Testis (tissue), 2 donors: ENCODE measurements at regions not wholly inside any gene's neighbourhood (a gene's known extent, or its start where the extent isn't known, plus 50 kb on each side); places are given as distances from the start of the nearest gene placed in this dataset.

Experiments used
- DNase-seq: peaks from one replicate; pipeline ENCODE4 v3.0.0-alpha.2; 2019
- H3K27ac ChIP-seq, 2 donors: fragments of 200-600 bp; sonication (generic); one replicate each; pipeline ENCODE4 v1.5.1; 2019
- H3K27me3 ChIP-seq: fragments of 200-600 bp; sonication (generic); one replicate; pipeline ENCODE4 v1.5.1; 2019
- H3K36me3 ChIP-seq: fragments of 200-600 bp; sonication (generic); one replicate; pipeline ENCODE4 v1.5.1; 2017; ENCODE audit warnings: low read depth; ENCODE audit errors: missing control alignments
- H3K4me1 ChIP-seq: fragments of 200-600 bp; sonication (generic); one replicate; pipeline ENCODE4 v1.5.1; 2019
- H3K4me3 ChIP-seq, 2 donors: fragments of 200-600 bp; sonication (generic); one replicate each; pipeline ENCODE4 v1.5.1; 2017 to 2019
- H3K9me3 ChIP-seq: fragments of 200-600 bp; sonication (generic); one replicate; pipeline ENCODE4 v1.5.1; 2017
- POLR2A ChIP-seq: fragments of 450-650 bp; IDR thresholded peaks from one replicate; pipeline ENCODE4 v1.6.1; 2017; ENCODE audit warnings: antibody characterized with exemption, mild to moderate bottlenecking, moderate library complexity
- WGBS, 2 donors: methylation state at CpG; one replicate each; pipeline ENCODE4 v1.1.5; 2018; 5-methylcytosine and 5-hydroxymethylcytosine counted together
- intact Hi-C: fragments of 100-400 bp; cut with DNase I; formaldehyde crosslinking; loops from one replicate; pipeline ENCODE4 v1.15.1; 2023; ENCODE audit warnings: low total_unique reads
- TF ChIP-seq, protein P1 (sequence below), 3 experiments: fragments of 450-650 bp in 2 of 3; fragments of 200-600 bp in 1 of 3; sonication (generic) in 1 of 3; IDR thresholded peaks; one replicate each; pipeline ENCODE4 v1.5.1; 2016 to 2019; ENCODE audit warnings: antibody characterized with exemption in 3 of 3, mild to moderate bottlenecking in 2 of 3, moderate library complexity in 1 of 3

DNA sequence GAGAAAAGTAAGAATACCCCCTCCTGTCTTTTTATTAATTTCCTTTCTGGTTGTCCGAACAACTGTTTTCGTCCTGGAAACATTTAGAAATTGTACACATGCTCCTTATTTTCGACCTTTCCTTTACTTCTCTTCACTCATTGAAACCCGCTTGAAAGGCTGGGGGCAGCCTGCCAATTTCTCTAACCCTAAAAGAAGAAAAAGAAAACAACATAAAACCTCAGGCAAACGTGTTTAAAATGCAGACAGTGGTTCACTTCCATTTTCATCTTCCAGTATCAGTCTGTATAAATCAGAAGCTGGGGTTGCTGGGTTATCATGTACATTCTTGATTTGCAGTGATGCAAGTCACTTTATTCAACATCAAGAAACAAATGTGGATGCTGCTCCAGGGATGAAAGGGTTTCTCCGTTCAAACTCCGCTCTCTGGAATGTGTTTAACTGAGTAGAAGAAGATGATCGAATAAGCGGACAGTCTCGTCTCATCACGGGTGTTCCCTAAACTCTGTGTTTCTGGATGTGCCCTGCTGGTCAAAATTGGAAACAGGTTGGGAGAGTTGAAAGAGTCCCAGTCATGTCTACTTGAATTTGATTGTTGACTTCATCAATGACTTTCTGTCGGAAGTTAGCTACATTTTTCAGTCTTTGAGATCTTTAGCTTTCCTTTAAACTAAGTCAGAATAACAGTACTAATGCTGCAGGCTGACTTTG is 1042.2 kb downstream of the BCL11B start:
- Histone ChIP-seq H3K9me3 (no peaks in the 10 kb centered on the region), H3K4me3 (no peak overlapping the region), H3K27me3 (no peaks in the 10 kb centered on the region), H3K4me1 (no peaks in the 10 kb centered on the region), H3K27ac (no peak overlapping the region), H3K36me3 (no peaks in the 10 kb centered on the region)
- TF ChIP-seq, protein P1, sequence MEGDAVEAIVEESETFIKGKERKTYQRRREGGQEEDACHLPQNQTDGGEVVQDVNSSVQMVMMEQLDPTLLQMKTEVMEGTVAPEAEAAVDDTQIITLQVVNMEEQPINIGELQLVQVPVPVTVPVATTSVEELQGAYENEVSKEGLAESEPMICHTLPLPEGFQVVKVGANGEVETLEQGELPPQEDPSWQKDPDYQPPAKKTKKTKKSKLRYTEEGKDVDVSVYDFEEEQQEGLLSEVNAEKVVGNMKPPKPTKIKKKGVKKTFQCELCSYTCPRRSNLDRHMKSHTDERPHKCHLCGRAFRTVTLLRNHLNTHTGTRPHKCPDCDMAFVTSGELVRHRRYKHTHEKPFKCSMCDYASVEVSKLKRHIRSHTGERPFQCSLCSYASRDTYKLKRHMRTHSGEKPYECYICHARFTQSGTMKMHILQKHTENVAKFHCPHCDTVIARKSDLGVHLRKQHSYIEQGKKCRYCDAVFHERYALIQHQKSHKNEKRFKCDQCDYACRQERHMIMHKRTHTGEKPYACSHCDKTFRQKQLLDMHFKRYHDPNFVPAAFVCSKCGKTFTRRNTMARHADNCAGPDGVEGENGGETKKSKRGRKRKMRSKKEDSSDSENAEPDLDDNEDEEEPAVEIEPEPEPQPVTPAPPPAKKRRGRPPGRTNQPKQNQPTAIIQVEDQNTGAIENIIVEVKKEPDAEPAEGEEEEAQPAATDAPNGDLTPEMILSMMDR (IDR thresholded peaks at IDR 0.05), result no peak
- TF ChIP-seq POLR2A, result no peak
- no peak for DNase-seq
- 48 to 59% methylated on average over 12 of the region's 12 CpGs for WGBS, 2 donors
- intact Hi-C loops, result no loop called here

DNA sequence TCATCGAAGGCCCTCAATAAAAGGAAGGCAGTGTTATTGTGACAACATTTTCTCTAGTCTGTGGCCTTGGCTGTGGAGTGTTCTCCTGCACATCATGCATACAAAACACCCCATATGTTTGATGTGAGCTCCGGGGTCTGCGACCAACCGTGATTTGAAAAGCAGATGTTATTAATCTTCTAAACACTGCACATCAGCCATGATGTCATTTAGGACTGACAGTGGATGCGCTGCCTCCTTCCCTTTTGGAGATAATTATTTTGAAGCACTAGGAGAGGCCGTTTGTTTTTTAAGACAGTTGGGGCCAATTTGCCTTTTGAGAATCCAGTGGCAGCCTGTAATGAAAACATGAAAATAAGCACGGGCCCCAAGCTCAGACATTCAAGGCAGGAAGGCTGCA is 1041.6 kb downstream of the BCL11B start:
- no peak overlapping the region for H3K27ac ChIP-seq
- TF ChIP-seq POLR2A, result no peak
- TF ChIP-seq, protein P1 (IDR thresholded peaks at IDR 0.05), result no peak
- H3K36me3 ChIP-seq, result no peaks in the 10 kb centered on the region
- DNase-seq, result no peak
- H3K9me3 ChIP-seq, result no peaks in the 10 kb centered on the region
- H3K27me3 ChIP-seq, result no peaks in the 10 kb centered on the region
- H3K4me3 ChIP-seq, result no peak overlapping the region
- no peaks in the 10 kb centered on the region for H3K4me1 ChIP-seq
- intact Hi-C loops, result no loop called here
- WGBS, 2 donors, result 80 to 86% methylated on average over 7 of the region's 7 CpGs

DNA sequence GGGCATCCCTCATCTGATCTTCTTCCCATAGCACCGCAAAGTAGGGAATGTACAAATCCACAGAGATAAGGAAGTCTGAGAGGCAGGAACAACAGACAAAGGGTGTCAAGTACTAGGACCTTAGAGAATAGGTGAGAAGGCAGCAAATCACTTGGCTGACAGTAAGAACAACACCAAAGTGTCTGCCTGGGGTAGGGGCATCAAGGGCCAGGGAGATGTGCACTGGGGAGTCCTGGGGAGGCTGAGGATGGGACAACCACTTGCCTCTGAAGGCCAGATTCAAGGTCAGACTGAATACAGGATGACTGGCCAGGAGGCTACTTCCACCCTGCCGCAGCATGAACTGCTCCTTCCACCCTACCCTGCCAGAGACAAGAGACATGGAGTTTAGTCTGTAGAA is 1040.8 kb downstream of the BCL11B start:
- Histone ChIP-seq H3K4me3 (no peak overlapping the region), H3K27ac (no peak overlapping the region), H3K9me3 (no peaks in the 10 kb centered on the region), H3K36me3 (no peaks in the 10 kb centered on the region), H3K4me1 (no peaks in the 10 kb centered on the region), H3K27me3 (no peaks in the 10 kb centered on the region)
- TF ChIP-seq, protein P1 (IDR thresholded peaks at IDR 0.05), result no peak
- TF ChIP-seq POLR2A, result no peak
- intact Hi-C loops, result no loop called here
- DNase-seq, result no peak
- 81 to 88% methylated on average over 2 of the region's 2 CpGs for WGBS, 2 donors

DNA sequence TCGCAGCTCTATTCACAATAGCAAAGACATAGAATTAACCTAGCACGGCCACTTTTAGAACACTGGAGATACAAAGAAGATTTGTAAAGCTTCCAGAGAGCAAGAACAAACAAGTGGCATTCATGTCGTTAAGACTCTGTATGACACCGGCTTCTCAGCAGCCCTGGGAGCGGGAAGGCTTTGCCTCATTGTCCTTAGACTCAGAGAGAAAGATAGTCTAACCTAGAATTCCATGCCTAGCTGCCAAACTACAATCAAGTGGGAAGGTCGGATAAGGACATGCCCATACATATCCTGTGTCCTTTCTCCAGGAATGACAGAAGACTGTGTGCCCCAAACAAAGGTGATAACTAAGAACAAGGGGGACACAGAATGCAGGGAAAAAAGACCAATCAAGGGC is 1038.3 kb downstream of the BCL11B start:
- intact Hi-C loops, result no loop called here
- H3K27me3 ChIP-seq, result no peaks in the 10 kb centered on the region
- no peaks in the 10 kb centered on the region for H3K36me3 ChIP-seq
- DNase-seq, result no peak
- 83 to 87% methylated on average over 6 of the region's 6 CpGs for WGBS, 2 donors
- no peaks in the 10 kb centered on the region for H3K9me3 ChIP-seq
- H3K4me1 ChIP-seq, result no peaks in the 10 kb centered on the region
- H3K4me3 ChIP-seq, result no peak overlapping the region
- no peak overlapping the region for H3K27ac ChIP-seq
- TF ChIP-seq, protein P1 (IDR thresholded peaks at IDR 0.05), result no peak
- TF ChIP-seq POLR2A, result no peak

DNA sequence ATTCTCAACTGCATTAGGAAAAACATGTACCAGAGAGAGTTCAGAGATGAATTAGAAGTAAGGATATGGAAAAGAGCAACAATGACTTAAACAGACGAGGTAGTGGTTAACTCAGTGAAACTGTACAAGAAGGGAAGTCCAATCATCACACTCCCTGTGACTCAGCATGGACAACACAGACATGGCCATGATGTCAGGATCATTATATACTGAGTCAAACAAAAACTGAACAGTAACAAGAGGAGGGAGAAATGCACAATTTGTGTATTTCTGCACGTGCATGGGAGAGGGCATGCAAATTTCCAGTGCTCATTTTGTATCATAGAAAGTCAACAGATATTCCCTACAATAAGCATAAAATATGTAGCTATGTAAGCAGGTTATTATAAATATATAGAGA is 1037.8 kb downstream of the BCL11B start:
- no peaks in the 10 kb centered on the region for H3K9me3 ChIP-seq
- no peak overlapping the region for H3K4me3 ChIP-seq
- H3K27me3 ChIP-seq, result no peaks in the 10 kb centered on the region
- no peak for TF ChIP-seq POLR2A
- TF ChIP-seq, protein P1 (IDR thresholded peaks at IDR 0.05), result no peak
- no peaks in the 10 kb centered on the region for H3K36me3 ChIP-seq
- 68 to 81% methylated on average over 2 of the region's 2 CpGs for WGBS, 2 donors
- intact Hi-C loops, result no loop called here
- H3K27ac ChIP-seq, result no peak overlapping the region
- no peak for DNase-seq
- H3K4me1 ChIP-seq, result no peaks in the 10 kb centered on the region
